H1 (cell line): ENCODE measurements at regions not wholly inside any gene's neighbourhood (a gene's known extent, or its start where the extent isn't known, plus 50 kb on each side); places are given as distances from the start of the nearest gene placed in this dataset.

ENCODE experiments used
- CBX5 ChIP-seq: fragments of 300-800, 300-1000 bp; sonication (generic); IDR thresholded peaks from 2 replicates; pipeline ENCODE4 v1.7.1; 2016; ENCODE audit warnings: antibody characterized with exemption, low read length, low read depth
- CEBPB ChIP-seq: IDR thresholded peaks from 2 replicates; pipeline ENCODE4 v1.6.1; 2012; ENCODE audit warnings: low read depth, low read length
- EZH2 ChIP-seq: fragments of 200-600 bp; sonication (generic); IDR thresholded peaks from 2 replicates; pipeline ENCODE4 v1.7.1; 2012; ENCODE audit warnings: low read depth, mild to moderate bottlenecking, moderate library complexity, low read length, inconsistent platforms; ENCODE audit not compliant: severe bottlenecking
- GTF2F1 ChIP-seq: IDR thresholded peaks from 2 replicates; pipeline ENCODE4 v1.6.1; 2012; ENCODE audit warnings: low read depth, low read length, improper control_type of control experiment, borderline replicate concordance
- JUN ChIP-seq: IDR thresholded peaks from 2 replicates; pipeline ENCODE4 v1.6.1; 2011; ENCODE audit warnings: low read depth, mild to moderate bottlenecking, improper control_type of control experiment, low read length
- JUND ChIP-seq: IDR thresholded peaks from 2 replicates; pipeline ENCODE4 v1.6.1; 2011; ENCODE audit warnings: mild to moderate bottlenecking, improper control_type of control experiment, low read length
- POU5F1 ChIP-seq: IDR thresholded peaks from 2 replicates; pipeline ENCODE4 v1.6.1; 2011; ENCODE audit warnings: low read depth, mild to moderate bottlenecking, low read length, moderate library complexity
- RFX5 ChIP-seq: IDR thresholded peaks from 2 replicates; pipeline ENCODE4 v1.6.1; 2011; ENCODE audit warnings: low read depth, low read length, improper control_type of control experiment, borderline replicate concordance
- TBP ChIP-seq: IDR thresholded peaks from 2 replicates; pipeline ENCODE4 v1.6.1; 2011; ENCODE audit warnings: low read depth, low read length, improper control_type of control experiment
- TF ChIP-seq, protein P1 (sequence below): IDR thresholded peaks from 2 replicates; pipeline ENCODE4 v1.6.1; 2012; ENCODE audit warnings: inconsistent platforms

- TF ChIP-seq CBX5 (no peak), EZH2 (no peak), RFX5 (no peak), POU5F1 (no peak), JUND (no peak), JUN (no peak), CEBPB (no peak), TBP (no peak), GTF2F1 (no peak)
- TF ChIP-seq, protein P1, sequence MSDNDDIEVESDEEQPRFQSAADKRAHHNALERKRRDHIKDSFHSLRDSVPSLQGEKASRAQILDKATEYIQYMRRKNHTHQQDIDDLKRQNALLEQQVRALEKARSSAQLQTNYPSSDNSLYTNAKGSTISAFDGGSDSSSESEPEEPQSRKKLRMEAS, result no peak
Observed at GRCh38 chr3:102000620-102001209, 151.4 kb downstream of the NFKBIZ start.
